GM21526 (cell line): ENCODE measurements at regions not wholly inside any gene's neighbourhood (a gene's known extent, or its start where the extent isn't known, plus 50 kb on each side); places are given as distances from the start of the nearest gene placed in this dataset.
"Not testable (repeated sequence)": the region's sequence is repeated elsewhere in the genome, so short reads cannot be mapped to it uniquely, and the experiment has no call there.

Experiments used
- ATAC-seq: cut with Tn5 transposase; IDR thresholded peaks from one replicate; pipeline ENCODE4 v1.9.1; 2021; ENCODE audit warnings: moderate library complexity; ENCODE audit not compliant: unreplicated experiment, low FRiP score

DNA sequence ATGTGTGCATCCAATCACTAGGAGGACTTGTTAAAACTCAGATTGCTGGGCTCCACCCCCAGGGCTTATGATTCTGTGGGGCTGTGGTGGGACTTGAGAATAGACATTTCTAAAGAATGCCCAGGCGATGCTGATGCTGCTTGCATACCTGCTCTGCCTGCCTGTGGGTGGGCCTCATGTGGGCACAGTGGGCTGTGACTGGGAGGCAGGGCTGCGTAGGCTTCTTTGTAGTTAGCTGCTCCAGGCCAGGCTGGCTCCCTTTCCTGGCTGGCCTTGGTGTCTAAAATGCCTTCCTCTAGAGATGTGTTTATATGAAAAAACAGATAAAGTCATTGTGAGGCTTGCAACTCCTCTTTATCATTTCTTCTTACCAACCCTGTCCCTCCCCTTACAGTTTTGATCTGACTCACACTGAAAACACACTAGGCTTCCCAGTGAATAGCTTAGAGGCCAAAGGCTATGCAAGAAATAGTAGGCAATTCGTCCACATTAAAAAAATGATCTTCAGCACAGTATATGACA, 495.5 kb upstream of the MAP3K7 start:
- no peak for ATAC-seq

DNA sequence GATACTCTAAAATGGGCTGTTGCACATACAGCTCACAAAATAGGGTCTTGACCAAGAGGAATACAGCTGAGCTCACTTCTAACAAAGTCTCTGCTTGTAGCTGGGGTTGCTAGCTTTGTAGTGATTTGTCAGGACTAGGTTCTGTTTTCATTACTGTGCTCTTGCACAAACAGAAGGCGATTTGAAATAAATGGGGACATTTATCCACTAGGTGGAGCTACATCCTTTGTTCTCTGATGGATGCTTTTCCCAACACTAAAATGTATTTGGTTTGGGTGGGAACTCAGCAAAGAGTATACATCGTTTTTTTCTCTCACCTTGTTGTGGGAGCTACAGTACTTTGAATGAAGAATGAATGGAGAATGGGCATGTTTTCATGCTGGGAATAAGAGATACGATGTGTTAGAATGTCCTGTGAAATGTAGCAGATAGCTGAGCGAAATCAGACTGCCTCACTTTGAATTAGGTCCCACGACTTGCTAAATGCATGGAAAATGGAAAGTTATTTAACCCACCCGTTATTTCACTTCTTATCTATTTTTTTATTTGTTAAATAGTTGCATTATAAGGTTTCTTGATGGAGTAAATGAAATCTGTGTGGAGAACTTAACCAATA, 494.7 kb upstream of the MAP3K7 start:
- ATAC-seq = peak; percentile 66

- ATAC-seq = no peak
These were observed 494.0 kb upstream of the MAP3K7 start for GRCh38 chr6:91080871-91081270.

DNA sequence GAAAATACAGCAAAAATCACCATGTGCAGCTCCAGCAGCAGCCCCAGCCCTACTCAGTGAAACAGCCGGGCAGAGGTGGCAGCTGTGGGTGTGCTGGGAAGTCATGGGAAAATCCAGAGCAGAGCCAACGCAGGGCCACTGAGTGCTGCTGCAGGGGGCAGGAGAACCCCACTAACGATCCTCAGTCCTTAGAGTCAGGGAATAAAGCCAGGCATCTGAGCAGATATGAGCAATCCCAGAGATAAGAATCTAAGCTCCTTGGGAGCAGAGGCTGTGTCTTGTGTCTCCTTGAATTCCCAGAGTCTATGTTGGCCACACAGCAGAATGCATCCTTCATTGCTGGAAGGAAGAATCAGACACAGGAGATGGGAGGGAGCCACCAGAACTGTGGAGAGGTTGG, 493.1 kb upstream of the MAP3K7 start:
- no peak for ATAC-seq

DNA sequence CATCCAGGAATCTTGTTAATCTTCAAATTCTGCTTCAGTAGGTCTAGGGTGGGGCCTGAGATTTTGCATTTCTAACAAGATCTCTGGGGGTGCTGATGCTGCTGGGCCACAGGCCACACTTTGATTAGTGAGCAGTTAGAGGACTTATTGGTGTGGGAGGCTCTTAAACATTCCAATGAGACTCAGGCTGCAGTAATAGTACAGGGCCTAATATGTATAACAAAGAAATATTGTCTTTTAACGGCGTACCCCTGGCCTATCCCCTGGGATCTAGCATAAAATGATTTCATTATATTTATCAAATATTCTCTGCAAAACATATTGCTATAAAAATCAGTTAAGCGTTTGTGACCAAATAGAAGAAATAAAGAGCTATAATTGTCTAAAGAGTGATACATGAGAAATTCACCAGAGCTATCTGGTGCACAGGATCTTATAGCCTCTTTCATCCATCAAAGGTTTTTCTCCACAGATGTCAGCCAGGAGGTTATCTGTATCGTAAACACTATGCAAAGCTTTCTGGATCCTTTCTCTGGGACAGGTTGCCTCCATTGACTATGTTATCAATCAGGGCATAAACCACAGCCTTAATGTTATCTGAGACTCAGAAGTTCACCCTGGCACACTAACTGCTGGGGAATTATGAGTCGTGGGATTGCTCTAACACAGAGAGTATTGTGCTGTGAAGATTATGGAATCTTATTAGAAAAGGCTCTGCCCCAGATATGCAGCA, 488.5 kb upstream of the MAP3K7 start:
- no peak for ATAC-seq

GRCh38 chr6:91063362-91063761, 476.5 kb upstream of the MAP3K7 start:
- no peak for ATAC-seq

- no peak for ATAC-seq
These were observed 470.8 kb upstream of the MAP3K7 start for GRCh38 chr6:91057689-91058088.

GRCh38 chr6:91055959-91056358, 469.1 kb upstream of the MAP3K7 start:
- ATAC-seq = no peak

- ATAC-seq = not testable (repeated sequence)
These were observed 465.9 kb upstream of the MAP3K7 start for GRCh38 chr6:91052473-91053450.

DNA sequence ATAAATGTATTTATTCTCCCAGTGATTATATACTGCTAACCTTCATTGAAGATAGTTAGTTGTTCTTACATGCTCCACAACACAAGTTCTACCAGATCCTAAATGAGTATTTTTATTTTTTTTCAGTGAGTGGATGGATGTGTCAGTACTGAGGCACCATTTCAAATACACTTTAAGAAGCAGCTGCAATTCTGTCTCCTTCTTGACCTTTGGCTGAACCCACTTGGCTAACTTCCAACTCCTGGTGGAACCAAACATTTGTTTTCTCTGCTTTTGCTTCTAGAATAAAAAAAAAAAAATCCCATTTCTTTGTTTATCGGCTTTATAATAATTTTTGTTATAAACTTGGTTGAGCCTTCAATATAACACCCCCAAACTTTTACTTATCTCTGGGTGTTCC, 458.3 kb upstream of the MAP3K7 start:
- no peak for ATAC-seq

- ATAC-seq = no peak
These were observed 456.9 kb upstream of the MAP3K7 start for GRCh38 chr6:91043751-91044150.

DNA sequence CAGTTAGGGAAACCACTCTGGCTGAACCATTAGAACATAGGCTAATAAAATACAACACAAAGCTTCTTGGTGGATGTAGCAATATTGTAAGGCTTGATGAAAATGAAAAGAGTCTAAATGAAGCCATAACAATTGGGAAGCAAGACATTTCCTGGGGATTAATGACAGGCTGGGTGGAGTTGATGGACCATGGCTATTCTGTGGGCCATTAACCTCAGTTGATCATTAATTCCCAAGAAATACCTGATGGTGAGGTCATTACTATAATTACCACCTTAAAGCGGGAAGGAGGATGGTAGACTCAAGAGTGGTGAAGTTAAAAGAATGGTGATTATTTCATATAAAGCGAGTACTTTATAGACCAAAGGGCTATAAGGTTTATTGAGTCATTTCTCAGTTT, 455.8 kb upstream of the MAP3K7 start:
- no peak for ATAC-seq

GRCh38 chr6:91033964-91034363, 447.1 kb upstream of the MAP3K7 start:
- no peak for ATAC-seq

DNA sequence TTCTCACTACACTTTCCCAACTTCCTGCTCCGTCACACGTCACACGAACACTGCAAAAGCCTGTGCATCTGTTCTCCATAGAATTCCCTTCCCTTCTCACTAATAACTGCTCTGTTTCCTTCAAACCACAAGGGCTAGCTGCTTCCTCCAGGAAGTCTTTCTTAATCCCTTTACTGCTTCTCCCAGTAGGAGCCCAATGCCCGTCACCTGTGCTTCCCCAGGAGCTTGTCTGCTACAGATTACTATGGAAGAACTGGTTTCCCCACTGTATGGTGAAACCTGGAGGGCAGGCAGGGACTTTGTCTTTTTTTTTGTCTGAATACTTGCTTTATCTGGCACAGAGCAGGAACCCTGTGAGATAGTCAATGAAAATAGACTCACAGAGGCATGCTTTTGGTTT, 444.7 kb upstream of the MAP3K7 start:
- ATAC-seq = no peak

- ATAC-seq = no peak
These were observed 442.3 kb upstream of the MAP3K7 start for GRCh38 chr6:91029211-91029610.

- no peak for ATAC-seq
These were observed 436.7 kb upstream of the MAP3K7 start for GRCh38 chr6:91023529-91023928.

GRCh38 chr6:91020744-91021143, 433.9 kb upstream of the MAP3K7 start:
- peak; percentile 77 for ATAC-seq

DNA sequence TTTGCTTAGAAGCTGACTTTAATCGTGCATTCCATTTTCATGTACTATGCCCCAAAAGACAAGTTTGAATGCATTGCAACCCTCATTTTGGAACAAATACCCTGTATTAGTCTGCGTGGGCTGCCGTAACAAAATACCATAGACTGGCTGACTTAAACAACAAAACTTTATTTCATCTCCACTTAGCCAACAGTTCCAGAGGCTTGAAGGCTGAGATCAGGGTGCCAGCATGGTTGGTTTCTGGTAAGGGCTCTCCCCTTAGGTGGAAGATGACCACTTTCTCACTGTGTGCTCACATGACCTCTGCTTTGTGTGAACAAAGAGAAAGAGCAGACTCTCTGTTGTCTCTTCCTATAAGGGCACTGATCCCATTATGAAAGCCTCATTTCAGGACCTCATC, 431.7 kb upstream of the MAP3K7 start:
- no peak for ATAC-seq

GRCh38 chr6:91013511-91013910, 426.6 kb upstream of the MAP3K7 start:
- no peak for ATAC-seq

- no peak for ATAC-seq
These were observed 410.2 kb upstream of the MAP3K7 start for GRCh38 chr6:90997076-90997475.

DNA sequence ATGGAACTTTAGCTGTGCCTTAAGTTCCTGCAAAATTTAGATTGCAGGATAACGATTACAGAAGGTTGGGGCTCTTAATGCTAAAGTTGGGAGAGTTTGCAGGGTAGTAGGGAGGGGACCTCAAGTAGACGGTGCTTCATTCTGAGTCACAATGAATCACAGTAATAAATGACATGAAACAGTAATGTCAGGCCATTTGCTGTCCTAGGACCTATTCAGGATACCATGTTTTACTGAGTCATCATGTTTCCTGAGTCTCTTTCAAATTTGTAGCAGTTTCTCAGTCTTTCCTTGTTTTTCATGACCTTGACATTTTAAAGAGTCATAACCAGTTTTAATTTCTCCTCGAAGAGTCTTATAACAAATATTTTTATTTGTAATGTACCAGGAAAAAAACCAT, 406.9 kb upstream of the MAP3K7 start:
- no peak for ATAC-seq
